ENCODE measurements at regions not wholly inside any gene's neighbourhood (a gene's known extent, or its start where the extent isn't known, plus 50 kb on each side); places are given as distances from the start of the nearest gene placed in this dataset.
A peak's percentile ranks its signal among the peaks of the same experiment; 100 is the strongest.

DNA sequence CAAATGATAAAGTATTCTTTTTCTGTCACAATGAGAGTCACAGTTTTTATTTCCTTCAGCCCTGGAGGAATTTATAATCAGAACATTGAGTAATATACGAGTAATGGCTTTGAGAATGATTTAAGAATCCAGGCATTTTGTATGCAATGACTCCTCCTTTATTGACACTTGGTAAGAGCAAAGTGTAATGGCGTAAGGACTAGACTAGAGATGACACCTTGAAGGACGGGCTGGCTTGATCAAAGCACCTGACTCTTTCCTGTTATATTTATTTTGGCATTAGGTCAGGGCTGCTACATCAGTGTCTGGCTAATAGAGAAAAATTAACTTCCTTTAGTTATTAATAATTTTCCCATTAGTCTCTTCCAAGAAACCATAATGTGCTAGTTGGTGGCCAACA lies 482.4 kb upstream of the GCFC2 start (continued):
- no peak for TF ChIP-seq HBP1 (CRISPR knock-in tag; IDR thresholded peaks at IDR 0.05; ENCODE audit: low read depth)
- no peak for TF ChIP-seq ZNF235 (CRISPR knock-in tag; IDR thresholded peaks at IDR 0.05; ENCODE audit: borderline replicate concordance)
- 0 out of 2 replicates have a peak, but pooled peaks have one; percentile 26 for TF ChIP-seq HDAC2 (CRISPR knock-in tag; IDR thresholded peaks at IDR 0.05)
- TF ChIP-seq TCF7 (IDR thresholded peaks at IDR 0.05; ENCODE audit: low read depth) = peak; percentile 89
- no peak for TF ChIP-seq MLLT10 (CRISPR knock-in tag; IDR thresholded peaks at IDR 0.05)
- TF ChIP-seq TP53 (CRISPR knock-in tag; conservative IDR thresholded peaks at IDR 0.05) = no peak
- TF ChIP-seq HNF4A (CRISPR knock-in tag; IDR thresholded peaks at IDR 0.05) = peak; percentile 70
- TF ChIP-seq HNRNPLL (IDR thresholded peaks at IDR 0.05; ENCODE audit: low read depth, low read length, poor library complexity, severe bottlenecking) = no peak
- TF ChIP-seq RBFOX2 (IDR thresholded peaks at IDR 0.05; ENCODE audit: low read depth, low read length) = no peak
- peak; percentile 73; the same call in 1 of the 2 replicates for TF ChIP-seq TBX3 (IDR thresholded peaks at IDR 0.05; ENCODE audit: borderline replicate concordance)
- no peak for TF ChIP-seq ZNF343 (CRISPR knock-in tag; IDR thresholded peaks at IDR 0.05)
- no peak for TF ChIP-seq BRCA1 (CRISPR knock-in tag; IDR thresholded peaks at IDR 0.05)
- no peak for TF ChIP-seq ZFYVE20 (CRISPR knock-in tag; IDR thresholded peaks at IDR 0.05; ENCODE audit: borderline replicate concordance, low read depth)
- peak; percentile 82 for TF ChIP-seq NFIC (IDR thresholded peaks at IDR 0.05; ENCODE audit: low read length)
- 0 out of 2 replicates have a peak, but pooled peaks have one; percentile 19 for TF ChIP-seq POGZ (CRISPR knock-in tag; IDR thresholded peaks at IDR 0.05)
- TF ChIP-seq TCF7L2 (IDR thresholded peaks at IDR 0.05; ENCODE audit: low read depth, low read length) = peak; percentile 55
- TF ChIP-seq ZNF383 (CRISPR knock-in tag; IDR thresholded peaks at IDR 0.05; ENCODE audit: borderline replicate concordance) = no peak
- no peak for TF ChIP-seq DNMT3B (CRISPR knock-in tag; conservative IDR thresholded peaks at IDR 0.05)
- TF ChIP-seq RARA (CRISPR knock-in tag; IDR thresholded peaks at IDR 0.05) = peak; percentile 57
- TF ChIP-seq EP300 (IDR thresholded peaks at IDR 0.05; ENCODE audit: low read depth in 2 of 2, low read length in 2 of 2) = peak in 1 of 2 experiments; percentile 76; a peak in 2 of 4 replicates
- peak; percentile 66; the same call in 1 of the 2 replicates for TF ChIP-seq EP300 (CRISPR knock-in tag; IDR thresholded peaks at IDR 0.05; ENCODE audit: borderline replicate concordance)
- TF ChIP-seq FOXP1 (IDR thresholded peaks at IDR 0.05) = no peak
- TF ChIP-seq FOXP1 (CRISPR knock-in tag; IDR thresholded peaks at IDR 0.05) = 0 out of 2 replicates have a peak, but pooled peaks have one; percentile 33
- TF ChIP-seq SOX5 (CRISPR knock-in tag; IDR thresholded peaks at IDR 0.05; ENCODE audit: borderline replicate concordance) = peak; percentile 45; the same call in 1 of the 2 replicates
- peak; percentile 28; the same call in 1 of the 2 replicates for TF ChIP-seq TBX2 (CRISPR knock-in tag; IDR thresholded peaks at IDR 0.05; ENCODE audit: borderline replicate concordance)
- TF ChIP-seq CREB1 (IDR thresholded peaks at IDR 0.05) = no peak
- 0 out of 2 replicates have a peak, but pooled peaks have one; percentile 26 for TF ChIP-seq CREB1 (CRISPR knock-in tag; IDR thresholded peaks at IDR 0.05)
- no peak for TF ChIP-seq ZSCAN31 (CRISPR knock-in tag; IDR thresholded peaks at IDR 0.05; ENCODE audit: low read depth)
- TF ChIP-seq ZNF501 (CRISPR knock-in tag; IDR thresholded peaks at IDR 0.05) = no peak
- no peak for TF ChIP-seq TRIM24 (CRISPR knock-in tag; IDR thresholded peaks at IDR 0.05)
- TF ChIP-seq REL (CRISPR knock-in tag; conservative IDR thresholded peaks at IDR 0.05) = no peak
- TF ChIP-seq MYNN (CRISPR knock-in tag; IDR thresholded peaks at IDR 0.05; ENCODE audit: low read depth) = no peak
- TF ChIP-seq CREM (IDR thresholded peaks at IDR 0.05) = peak; percentile 74
- no peak for TF ChIP-seq CREM (CRISPR knock-in tag; IDR thresholded peaks at IDR 0.05)
- peak; percentile 25; the same call in 1 of the 2 replicates for TF ChIP-seq CEBPB (IDR thresholded peaks at IDR 0.05; ENCODE audit: borderline replicate concordance, low read depth, low read length)
